AG09319 (cell line): ENCODE measurements at regions not wholly inside any gene's neighbourhood (a gene's known extent, or its start where the extent isn't known, plus 50 kb on each side); places are given as distances from the start of the nearest gene placed in this dataset.

Experiments
- DNase-seq: peaks from one replicate; pipeline ENCODE4 v3.0.0-alpha.2; 2010; ENCODE audit warnings: low read depth; ENCODE audit errors: extremely low read depth
- CTCF ChIP-seq: IDR thresholded peaks from 2 replicates; pipeline ENCODE4 v1.5.1; 2011; ENCODE audit warnings: low read depth, mild to moderate bottlenecking, inconsistent platforms, low read length, moderate library complexity

GRCh38 chr12:92597997-92598396, 104.8 kb upstream of the PLEKHG7 start:
- TF ChIP-seq CTCF = no peak
- no peak for DNase-seq

- DNase-seq = no peak
- no peak for TF ChIP-seq CTCF
These were observed 105.7 kb upstream of the PLEKHG7 start for GRCh38 chr12:92597118-92597517.

GRCh38 chr12:92596383-92596782, 106.4 kb upstream of the PLEKHG7 start:
- no peak for TF ChIP-seq CTCF
- no peak for DNase-seq

GRCh38 chr12:92595663-92596062, 107.1 kb upstream of the PLEKHG7 start:
- no peak for TF ChIP-seq CTCF
- no peak for DNase-seq

- DNase-seq = no peak
These were observed 108.9 kb upstream of the PLEKHG7 start for GRCh38 chr12:92593734-92594402.

GRCh38 chr12:92585115-92585727, 117.6 kb upstream of the PLEKHG7 start:
- DNase-seq = no peak
- TF ChIP-seq CTCF = no peak

More at GRCh38 chr12:92593734-92594402, 108.9 kb upstream of the PLEKHG7 start:
- TF ChIP-seq CTCF = no peak

- TF ChIP-seq CTCF = no peak
- DNase-seq = no peak
These were observed 118.9 kb upstream of the PLEKHG7 start for GRCh38 chr12:92583910-92584309.
